AG04449 (cell line): ENCODE measurements at regions not wholly inside any gene's neighbourhood (a gene's known extent, or its start where the extent isn't known, plus 50 kb on each side); places are given as distances from the start of the nearest gene placed in this dataset.

Experiments
- CTCF ChIA-PET: fragments of 350-600 bp; formaldehyde crosslinking; extraction: SDS; loops from one replicate; lab custom pipeline; 2021; ENCODE audit warnings: antibody characterized with exemption; lab: Yijun Ruan, JAX
- POLR2A ChIA-PET: fragments of 400-600, 350-600 bp; formaldehyde crosslinking; extraction: SDS; loops from one replicate; lab custom pipeline; 2020; ENCODE audit warnings: antibody characterized with exemption, inconsistent platforms; lab: Yijun Ruan, JAX
- DNase-seq: peaks from one replicate; pipeline ENCODE4 v3.0.0-alpha.2; 2010; ENCODE audit warnings: low read depth, low spot score
- H3K4me3 ChIP-seq: 2 replicates; pipeline ENCODE4 v1.5.1; 2011; ENCODE audit warnings: low read depth, mild to moderate bottlenecking, control low read depth, low read length
- CTCF ChIP-seq: IDR thresholded peaks from one replicate; pipeline ENCODE4 v1.5.1; 2011; ENCODE audit warnings: mild to moderate bottlenecking, moderate library complexity, low read length, control low read depth, inconsistent platforms; ENCODE audit not compliant: insufficient read depth; ENCODE audit errors: missing control alignments

- no peak for TF ChIP-seq CTCF
- DNase-seq, result no peak
- ChIA-PET CTCF (no interaction called here), POLR2A (no interaction called here)
- H3K4me3 ChIP-seq, result no peak overlapping the region
Observed at GRCh38 chr13:77979721-77980385, 61.2 kb upstream of the EDNRB start.

DNA sequence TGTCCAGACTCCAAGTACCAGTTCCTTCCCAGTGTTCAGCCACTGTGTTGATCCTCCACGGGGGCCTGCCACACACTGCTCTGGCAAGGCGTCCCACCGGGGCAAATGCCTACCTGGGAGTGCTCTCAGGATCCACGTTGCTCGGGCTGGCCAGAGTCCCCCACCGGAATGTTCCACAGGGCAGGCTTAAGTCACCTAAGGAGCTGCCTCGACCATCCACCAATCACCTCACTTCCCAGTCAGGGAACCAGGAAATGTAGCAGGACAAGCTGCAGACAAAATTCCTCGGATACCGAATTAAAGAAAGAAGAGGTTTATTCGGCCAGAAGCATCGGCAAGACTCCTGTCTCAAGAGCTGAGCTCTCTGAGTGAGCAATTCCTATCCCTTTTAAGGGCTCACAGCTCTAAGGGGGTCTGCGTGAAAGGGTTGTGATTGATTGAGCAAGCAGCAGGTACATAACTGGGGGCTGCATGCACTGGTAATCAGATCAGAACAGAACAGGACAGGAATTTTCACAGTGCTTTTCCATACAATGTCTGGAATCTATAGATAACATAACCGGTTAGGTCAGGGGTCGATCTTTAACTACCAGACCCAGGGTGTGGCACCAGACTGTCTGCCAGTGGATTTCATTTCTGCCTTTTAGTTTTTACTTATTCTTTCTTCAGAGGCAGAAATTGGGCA, 56.9 kb upstream of the EDNRB start:
- no peak for TF ChIP-seq CTCF
- DNase-seq, result no peak
- ChIA-PET CTCF (no interaction called here), POLR2A (no interaction called here)
- H3K4me3 ChIP-seq, result no peak overlapping the region

DNA sequence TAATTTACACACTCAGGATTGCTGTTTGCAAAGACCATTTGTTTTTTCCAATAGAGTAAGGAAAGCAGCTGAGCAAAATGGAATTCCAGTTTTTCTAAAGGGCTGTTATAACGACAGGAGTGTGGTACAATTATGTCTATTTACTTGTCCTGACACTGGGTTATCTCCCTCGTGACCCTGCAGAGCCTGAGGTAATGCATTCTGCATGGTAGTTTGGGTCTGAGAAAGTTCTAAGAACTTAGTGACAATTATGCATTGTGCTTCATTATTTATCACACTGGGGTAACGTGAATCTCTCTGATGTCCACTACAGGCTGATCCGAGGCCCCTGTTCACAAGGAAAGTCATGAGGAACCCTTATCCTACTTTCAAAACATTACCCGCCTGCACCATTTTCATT, 50.7 kb upstream of the EDNRB start:
- POLR2A ChIA-PET, result no interaction called here

More for the DNA sequence above, 50.7 kb upstream of the EDNRB start:
- CTCF ChIA-PET, result no interaction called here
- DNase-seq, result no peak
- TF ChIP-seq CTCF, result no peak
- no peak overlapping the region for H3K4me3 ChIP-seq
